ENCODE measurements at regions not wholly inside any gene's neighbourhood (a gene's known extent, or its start where the extent isn't known, plus 50 kb on each side); places are given as distances from the start of the nearest gene placed in this dataset.

DNA sequence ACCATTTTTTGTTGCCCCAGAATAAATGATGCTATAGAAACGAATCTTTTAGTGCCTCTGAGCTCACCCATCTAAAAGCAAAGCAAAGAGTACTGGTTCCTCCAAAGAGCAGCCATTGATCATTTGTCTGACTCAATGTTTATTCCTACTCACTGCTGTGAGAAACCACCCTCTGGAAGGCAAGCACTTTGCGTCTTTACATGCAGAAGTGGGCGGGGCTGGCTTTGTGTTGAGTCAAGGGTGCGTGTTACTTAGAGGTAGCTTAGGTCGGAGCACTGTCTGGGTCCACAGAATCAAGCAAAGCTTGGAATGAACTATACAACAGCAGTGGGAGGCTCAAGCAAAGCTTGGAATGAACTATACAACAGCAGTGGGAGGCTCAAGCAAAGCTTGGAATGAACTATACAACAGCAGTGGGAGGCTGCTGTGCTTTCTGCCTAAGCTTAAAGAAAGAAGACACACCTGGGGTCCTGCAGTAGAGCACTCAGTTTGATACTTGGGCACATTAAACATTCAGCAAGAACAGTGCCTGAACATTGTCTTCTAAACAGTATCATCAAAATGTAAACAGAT lies 77.2 kb upstream of the PRICKLE1 start:
- no peak for TF ChIP-seq FOSL1 (IDR thresholded peaks at IDR 0.05; ENCODE audit: low read depth)
- TF ChIP-seq, protein P1, sequence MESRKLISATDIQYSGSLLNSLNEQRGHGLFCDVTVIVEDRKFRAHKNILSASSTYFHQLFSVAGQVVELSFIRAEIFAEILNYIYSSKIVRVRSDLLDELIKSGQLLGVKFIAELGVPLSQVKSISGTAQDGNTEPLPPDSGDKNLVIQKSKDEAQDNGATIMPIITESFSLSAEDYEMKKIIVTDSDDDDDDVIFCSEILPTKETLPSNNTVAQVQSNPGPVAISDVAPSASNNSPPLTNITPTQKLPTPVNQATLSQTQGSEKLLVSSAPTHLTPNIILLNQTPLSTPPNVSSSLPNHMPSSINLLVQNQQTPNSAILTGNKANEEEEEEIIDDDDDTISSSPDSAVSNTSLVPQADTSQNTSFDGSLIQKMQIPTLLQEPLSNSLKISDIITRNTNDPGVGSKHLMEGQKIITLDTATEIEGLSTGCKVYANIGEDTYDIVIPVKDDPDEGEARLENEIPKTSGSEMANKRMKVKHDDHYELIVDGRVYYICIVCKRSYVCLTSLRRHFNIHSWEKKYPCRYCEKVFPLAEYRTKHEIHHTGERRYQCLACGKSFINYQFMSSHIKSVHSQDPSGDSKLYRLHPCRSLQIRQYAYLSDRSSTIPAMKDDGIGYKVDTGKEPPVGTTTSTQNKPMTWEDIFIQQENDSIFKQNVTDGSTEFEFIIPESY (IDR thresholded peaks at IDR 0.05; ENCODE audit: extremely low read depth, insufficient replicate concordance, low read length): no peak
- no peak for TF ChIP-seq POLR2A (IDR thresholded peaks at IDR 0.05; ENCODE audit: borderline replicate concordance, extremely low read depth, insufficient read depth, insufficient read length)
- TF ChIP-seq CEBPB (IDR thresholded peaks at IDR 0.05; ENCODE audit: low read depth): no peak
- TF ChIP-seq ZFX (IDR thresholded peaks at IDR 0.05): no peak
- TF ChIP-seq, protein P2, sequence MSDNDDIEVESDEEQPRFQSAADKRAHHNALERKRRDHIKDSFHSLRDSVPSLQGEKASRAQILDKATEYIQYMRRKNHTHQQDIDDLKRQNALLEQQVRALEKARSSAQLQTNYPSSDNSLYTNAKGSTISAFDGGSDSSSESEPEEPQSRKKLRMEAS (IDR thresholded peaks at IDR 0.05): no peak
- no peak for TF ChIP-seq YY1 (IDR thresholded peaks at IDR 0.05; ENCODE audit: extremely low read depth, insufficient replicate concordance, low read depth, low read length)
- TF ChIP-seq EZH2 (IDR thresholded peaks at IDR 0.05): no peak
- TF ChIP-seq ZNF274 (IDR thresholded peaks at IDR 0.05; ENCODE audit: low read depth, low read length): no peak
- no peak for TF ChIP-seq JUND (IDR thresholded peaks at IDR 0.05)
- Histone ChIP-seq H3K27me3 (ENCODE audit: insufficient read depth, low read length) (no peaks in the 10 kb centered on the region), H3K79me2 (ENCODE audit: insufficient read depth, low read length) (no peaks in the 10 kb centered on the region), H3K9ac (ENCODE audit: low read length) (no peak overlapping the region), H3K4me1 (ENCODE audit: control insufficient read depth in 1 of 2, insufficient read depth in 2 of 2, low read length in 2 of 2) (no peaks in the 10 kb centered on the region), H3K27ac (ENCODE audit: low read depth, low read length) (no peak overlapping the region), H3K9me3 (ENCODE audit: control insufficient read depth in 1 of 2, insufficient read depth in 1 of 2, low read depth in 1 of 2, low read length in 2 of 2) (no peaks in the 10 kb centered on the region), H3K36me3 (ENCODE audit: control insufficient read depth in 1 of 2, insufficient read depth in 2 of 2, low read length in 2 of 2) (no peaks in the 10 kb centered on the region), H3K9me2 (ENCODE audit: insufficient read depth) (no peaks in the 10 kb centered on the region), H3K4me3 (replicated peaks in 1 of 2; ENCODE audit: low read depth in 1 of 2, low read length in 2 of 2) (no peak overlapping the region), H2AFZ (ENCODE audit: low read depth, low read length, poor library complexity, severe bottlenecking) (no peak overlapping the region), H3K4me2 (ENCODE audit: low read length) (no peak overlapping the region), H4K20me1 (ENCODE audit: insufficient read depth) (no peaks in the 10 kb centered on the region)
- BruUV-seq (replicated peaks): no TSS peak
- ATAC-seq (no peak), DNase-seq (ENCODE audit: low read depth, low spot score) (no peak)
- RAD21 ChIA-PET (ENCODE audit: low non-redundant PET in 1 of 2, low total read pairs in 2 of 2, uncharacterized antibody in 2 of 2, unreplicated experiment in 2 of 2): no interaction called here
- intact Hi-C loops (cut with micrococcal nuclease): no loop called here
- CTCF ChIA-PET: no interaction called here
- POLR2A ChIA-PET: no interaction called here
